IPS-NIHi7 (cell line): ENCODE measurements at regions not wholly inside any gene's neighbourhood (a gene's known extent, or its start where the extent isn't known, plus 50 kb on each side); places are given as distances from the start of the nearest gene placed in this dataset.

ENCODE experiments used
- DNase-seq: peaks from one replicate; pipeline ENCODE4 v3.0.0; 2012; ENCODE audit warnings: mixed read lengths; ENCODE audit errors: extremely low spot score

DNA sequence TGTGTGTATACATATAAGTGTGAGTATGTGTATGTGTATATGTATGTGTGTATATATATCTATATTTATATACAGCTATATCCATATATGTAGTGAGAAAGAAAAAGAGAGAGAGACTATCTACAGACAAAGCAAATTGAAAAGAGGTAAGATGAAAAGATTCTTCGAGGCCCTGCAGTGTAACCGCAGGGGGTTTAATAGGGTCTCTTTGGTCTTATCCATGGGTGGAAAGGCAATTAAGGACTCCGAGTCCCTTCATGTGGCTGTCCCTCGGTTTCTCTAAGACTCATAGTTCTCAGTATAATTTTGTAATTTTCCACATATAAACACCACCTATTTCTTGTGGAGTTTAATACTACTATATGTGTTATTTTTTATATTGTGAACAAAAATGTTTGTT lies 50.6 kb upstream of the JAZF1 start:
- no peak for DNase-seq

DNA sequence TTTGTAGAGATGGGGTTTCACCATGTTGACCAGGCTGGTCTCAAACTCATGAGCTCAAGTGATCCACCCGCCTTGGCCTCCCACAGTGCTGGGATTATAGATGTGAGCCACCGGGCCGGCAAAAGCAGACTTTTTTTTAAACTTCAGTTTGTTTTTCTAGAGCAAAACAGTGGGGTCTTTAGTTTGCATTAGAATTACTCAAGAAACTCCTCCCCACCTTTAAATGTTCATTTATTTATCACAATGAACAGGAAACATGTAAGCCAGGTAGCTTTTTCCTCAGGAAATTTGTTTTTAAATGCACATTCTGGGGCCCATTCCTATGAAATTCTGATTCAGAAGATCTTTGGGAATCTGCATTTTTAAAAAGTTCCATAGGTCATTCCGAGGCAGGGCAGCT lies 56.0 kb upstream of the JAZF1 start:
- no peak for DNase-seq

DNA sequence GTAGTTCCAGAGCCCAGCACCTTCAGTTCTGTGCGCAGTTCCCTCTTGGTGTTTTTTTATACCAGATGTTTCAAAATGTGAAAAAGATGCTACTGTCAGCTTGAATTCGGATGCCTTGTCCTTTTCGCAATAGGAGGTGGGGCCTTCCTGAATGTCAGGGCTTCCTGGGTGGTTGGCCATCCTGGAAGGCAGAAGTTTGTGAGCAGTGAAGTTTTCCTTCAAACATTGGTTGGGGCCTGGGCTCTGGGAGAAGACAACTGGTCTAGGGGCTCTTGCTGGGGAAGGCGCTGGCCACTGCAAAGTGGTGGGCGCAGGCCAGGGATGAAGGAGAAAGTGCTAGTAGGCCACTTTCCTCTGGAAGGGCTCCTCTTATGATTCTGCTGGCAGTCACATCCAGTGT lies 56.8 kb upstream of the JAZF1 start:
- no peak for DNase-seq

DNA sequence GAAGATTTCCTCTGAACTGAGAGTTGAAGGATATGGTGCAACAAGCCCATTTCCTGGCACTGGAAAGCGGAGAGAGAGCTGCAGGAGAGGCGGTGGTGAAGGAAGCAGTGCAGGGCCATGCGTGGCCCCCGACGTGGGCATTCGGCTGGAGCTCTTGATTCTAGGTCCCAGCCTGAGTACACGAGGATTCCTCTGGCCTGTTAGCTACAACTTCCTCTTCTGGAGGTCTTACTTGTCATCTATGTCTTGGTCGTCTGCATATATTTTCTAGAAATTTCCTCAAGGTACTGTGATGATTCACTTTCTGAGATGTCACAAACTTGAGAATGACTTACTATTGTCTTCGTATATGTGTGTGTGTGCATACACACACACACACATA lies 59.2 kb upstream of the JAZF1 start:
- DNase-seq = no peak

DNA sequence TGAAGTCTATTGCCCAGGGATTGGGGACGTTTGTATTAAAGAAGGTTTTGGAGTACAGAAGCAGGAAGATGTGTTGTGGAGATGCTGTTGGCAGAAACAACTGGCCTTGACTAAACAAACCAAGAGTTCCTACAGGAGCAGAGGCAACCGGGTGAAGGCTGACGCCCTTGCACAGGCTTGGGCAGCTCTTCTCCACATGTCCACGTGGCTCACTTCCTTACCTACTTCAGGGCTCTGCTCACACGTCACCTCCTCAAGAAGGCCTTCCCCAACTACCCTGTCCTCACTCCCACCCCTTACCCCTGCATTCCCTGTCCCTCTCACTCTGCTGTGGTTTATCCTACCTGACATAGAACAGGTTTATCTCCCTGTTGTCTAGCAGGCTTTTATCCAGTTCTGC lies 59.9 kb upstream of the JAZF1 start:
- DNase-seq = no peak

DNA sequence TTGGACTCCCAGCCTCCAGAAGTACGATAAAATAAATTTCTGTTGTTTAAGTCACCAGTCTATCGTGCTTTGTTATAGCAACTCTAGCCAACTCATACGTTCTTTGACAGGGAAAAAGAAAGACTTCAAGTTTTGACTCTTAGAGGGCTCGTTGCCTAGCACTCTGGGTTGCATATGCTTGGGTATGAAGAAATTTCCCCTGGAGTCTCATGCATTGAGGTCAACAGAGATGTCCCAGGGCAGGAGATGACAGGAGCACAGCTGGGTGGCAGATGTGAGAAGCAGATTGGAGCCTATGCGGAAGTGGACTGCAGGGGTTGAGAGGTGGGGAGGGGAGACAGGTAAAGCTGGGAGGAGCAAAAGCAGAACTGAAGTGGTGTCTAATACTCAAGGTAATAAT lies 63.3 kb upstream of the JAZF1 start:
- no peak for DNase-seq

DNA sequence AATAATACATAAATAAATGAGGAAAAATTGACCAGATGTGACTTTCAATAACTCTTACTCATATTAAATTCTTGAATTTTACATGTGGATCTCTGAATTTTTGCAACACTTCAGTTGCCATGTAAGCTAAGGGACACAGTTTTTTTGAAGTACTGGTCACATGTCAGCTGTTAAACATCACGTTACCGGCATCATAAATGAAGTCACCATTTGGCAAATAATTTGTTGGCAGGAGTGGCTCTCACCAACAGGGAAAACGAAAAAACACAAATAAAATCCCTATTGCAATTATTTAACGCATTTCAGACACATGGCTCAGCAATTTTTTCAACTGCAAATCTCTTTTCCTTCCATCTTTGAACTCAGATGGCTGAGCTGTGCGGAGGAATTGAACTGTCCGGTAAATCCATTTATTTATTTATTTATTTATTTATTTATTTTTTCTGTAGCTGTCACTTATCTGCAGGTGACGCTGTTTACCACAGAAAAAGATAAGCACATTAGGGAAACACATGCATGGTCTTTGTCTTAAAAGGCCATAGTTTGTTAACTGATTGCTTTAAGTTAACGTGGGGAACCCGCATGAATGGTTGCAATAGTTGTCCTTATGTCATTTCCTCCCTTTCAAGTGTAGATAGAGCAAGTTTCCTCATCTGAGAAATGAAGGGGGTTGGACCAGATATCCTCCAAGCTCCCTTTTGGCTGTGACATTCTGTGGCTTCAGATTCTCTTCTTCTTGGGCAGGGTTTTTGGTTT lies 64.7 kb upstream of the JAZF1 start:
- DNase-seq = no peak

DNA sequence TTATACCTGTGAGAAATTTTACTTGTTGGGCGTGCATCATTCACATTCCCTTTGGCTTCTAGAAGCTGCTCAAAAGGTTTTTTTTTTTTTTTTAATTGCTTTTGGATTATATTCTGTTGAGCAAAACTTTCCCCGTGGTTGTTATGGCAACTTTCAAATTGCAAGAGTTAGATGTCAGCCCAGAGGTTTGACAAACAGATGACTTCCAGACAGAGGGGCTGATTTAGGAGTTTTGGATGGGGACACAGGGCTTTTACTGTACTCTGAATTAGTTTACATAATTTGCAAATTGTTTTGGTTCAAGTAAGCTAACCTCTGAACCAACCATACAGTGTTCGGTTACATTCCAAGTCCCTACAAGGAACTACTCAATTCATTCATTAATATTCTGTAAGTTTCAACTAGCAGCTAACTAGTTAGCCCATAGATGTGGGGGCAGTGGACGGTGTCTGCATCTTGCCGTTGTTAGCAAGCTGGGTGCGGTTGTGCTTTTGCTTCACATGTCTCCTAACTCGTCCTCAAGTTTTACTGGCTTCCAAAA lies 66.4 kb upstream of the JAZF1 start:
- no peak for DNase-seq

DNA sequence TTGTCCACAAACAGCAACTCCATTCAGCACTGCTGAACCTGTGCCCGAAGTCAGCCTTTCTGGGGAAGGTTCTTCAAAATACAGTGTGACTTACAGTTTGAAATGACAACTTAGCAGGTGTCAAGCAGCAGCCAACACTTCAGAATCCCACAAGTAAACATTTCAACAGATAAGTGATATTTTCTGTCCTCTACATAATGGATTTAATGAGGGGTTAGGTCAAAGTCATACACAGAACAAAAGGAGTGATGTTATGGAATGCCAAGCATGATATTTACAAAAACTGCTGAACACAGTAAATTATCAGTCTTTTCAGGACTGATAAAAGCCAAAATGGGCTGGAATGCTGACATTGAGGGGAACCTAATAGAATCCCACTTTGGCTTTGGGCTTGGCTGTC lies 77.6 kb upstream of the JAZF1 start:
- DNase-seq = no peak

DNA sequence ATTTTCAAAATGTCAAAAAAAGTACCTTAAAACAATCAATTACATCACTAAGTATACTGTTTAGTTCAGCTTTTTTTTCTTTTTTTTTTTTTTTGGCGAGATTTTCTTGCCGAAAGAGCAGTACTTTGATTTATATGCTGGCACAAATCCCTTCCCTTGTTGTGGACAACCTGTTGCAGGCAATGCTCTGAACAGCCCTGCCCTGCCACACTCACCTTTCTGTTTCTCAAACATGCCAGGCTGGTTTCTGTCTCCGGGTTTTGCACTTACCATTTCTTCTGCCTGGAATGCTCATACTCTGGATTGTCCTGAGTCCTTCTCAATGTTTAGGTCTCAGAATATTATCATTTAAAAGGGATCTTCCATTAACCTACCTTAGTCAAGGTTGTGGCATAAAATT lies 80.4 kb upstream of the JAZF1 start:
- no peak for DNase-seq

DNA sequence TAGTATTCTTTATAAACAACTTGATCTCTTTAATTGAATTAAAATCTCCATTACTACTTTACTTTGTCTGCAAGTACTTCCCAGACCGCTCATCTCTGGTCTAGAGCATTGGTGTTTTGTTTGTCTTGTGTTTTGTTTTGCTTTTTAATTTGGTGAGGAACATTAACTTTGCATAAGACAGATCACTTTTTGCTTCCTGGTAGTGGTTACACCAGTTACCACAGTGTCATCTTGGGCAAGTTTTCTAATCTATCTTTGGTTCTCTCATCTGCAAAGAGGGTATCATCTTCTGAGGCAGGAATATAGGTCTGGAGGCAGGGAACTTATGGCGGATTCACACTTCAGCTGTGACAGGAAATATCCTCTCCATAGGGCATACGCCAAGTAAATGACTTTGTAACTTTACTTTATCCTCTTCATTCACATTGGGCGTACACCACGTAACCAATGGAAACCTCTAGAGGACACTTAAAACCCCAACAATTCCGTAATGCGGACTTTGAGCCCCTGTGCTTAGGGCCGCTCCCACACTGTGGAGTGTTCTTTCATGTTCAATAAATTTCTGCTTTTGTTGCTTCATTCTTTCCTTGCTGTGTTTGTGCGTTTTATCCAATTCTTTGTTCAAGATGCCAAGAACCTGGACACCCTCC lies 83.2 kb upstream of the JAZF1 start:
- DNase-seq = no peak

DNA sequence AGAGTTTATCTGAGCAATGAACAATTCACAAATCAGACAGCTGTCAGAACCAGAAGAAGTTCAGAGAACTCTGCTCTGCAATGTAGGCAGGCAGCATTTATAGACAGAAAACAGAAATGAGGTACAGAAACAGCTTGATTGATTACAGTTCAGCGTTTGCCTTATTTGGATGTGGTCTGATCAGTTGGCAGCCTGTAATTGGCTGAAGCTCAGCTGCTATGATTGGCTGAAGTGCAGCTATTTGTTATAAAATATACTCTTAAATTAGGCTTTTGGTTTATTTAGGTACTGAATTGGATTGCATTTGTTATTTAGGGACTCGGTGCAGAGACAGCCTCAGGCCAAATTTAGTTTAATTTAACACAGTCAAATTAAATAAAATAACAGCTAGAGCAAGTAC lies 85.8 kb upstream of the JAZF1 start:
- DNase-seq = no peak

DNA sequence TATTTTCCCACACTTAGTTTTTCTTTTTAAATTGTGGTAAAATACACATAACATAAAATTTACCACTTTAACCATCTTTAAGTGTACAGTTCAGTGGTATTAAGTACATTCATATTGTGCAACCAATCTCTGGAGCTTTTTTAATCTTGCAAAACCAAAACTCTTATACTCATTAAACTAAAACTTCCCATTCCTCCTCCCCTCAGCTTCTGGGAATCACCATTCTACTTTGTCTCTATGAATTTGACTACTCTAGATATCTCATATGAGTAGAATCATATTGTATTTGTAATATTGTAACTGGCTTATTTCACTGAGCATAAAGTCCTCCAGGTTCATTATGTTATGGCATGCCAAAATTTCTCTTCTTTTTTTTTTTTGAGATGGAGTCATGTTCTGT lies 86.4 kb upstream of the JAZF1 start:
- no peak for DNase-seq

DNA sequence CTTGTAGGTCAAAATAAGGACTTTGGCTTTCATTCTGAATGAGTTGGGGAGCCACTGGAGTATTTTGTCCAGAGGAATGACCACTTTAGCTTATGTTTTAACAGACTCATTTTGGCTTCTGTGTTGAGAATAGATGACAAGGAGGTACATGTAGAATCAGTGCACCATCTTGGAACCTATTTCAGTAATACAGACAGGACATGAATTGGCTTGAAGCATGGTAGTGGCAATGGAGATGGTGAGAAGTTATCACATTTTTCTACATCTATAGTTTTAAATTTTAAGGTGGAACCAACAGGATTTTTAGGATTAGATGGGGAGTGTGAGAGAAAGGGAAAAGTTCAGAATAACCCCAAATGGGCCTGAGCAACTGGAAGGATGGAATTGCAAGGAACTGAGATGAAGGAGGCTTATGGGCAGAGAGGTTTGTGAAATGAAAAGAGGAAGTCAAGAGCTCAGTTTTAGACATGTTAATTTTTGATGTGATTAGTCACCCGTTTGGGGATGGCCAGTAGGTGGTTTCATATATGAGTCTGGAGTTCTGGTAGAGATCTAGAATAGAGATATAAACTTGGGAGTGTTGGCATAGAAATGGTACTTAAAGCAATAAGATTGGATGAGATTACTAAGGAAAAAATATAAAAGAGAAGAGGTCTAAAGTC lies 89.2 kb upstream of the JAZF1 start:
- no peak for DNase-seq

DNA sequence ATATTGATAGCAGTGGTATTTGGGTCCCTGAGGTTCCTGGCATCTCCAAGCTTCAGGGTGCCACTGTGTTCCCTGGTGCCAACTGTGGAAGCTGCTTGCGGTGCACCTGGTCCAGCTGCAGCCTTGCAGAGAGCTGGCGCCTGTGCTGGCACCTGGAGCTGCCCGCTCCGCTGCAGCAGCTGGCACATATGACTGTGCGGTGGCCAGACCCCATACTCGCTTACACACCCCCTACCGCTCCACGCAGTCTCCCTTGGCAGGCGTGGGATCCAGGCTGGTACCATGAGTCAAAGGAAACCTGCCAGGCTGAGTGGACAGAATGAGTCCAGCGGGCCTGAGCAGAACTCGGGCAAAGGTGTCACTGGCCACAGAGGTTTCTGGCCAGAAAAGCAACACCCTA lies 89.9 kb upstream of the JAZF1 start:
- DNase-seq = no peak

DNA sequence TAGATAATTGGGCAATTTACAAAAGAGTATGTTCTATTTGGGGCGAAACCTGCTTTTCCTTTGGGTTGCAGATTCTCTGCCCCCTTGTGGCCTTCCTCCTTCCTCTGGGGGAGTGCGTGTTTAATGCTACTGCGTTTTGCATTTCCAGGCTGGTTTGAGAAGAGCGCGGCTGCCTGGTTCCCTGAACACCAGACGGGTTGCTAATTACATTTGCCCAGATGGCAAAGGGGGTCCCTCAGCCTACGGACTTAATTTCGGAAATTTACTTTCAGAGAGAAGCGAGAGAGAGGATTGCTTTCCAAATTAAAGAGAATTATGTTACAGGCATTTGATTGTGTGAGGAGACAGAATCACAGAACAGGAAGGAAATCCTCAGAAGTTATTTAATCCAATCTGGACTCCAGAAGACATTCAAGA lies 91.9 kb upstream of the JAZF1 start:
- peak; percentile 79 for DNase-seq

DNA sequence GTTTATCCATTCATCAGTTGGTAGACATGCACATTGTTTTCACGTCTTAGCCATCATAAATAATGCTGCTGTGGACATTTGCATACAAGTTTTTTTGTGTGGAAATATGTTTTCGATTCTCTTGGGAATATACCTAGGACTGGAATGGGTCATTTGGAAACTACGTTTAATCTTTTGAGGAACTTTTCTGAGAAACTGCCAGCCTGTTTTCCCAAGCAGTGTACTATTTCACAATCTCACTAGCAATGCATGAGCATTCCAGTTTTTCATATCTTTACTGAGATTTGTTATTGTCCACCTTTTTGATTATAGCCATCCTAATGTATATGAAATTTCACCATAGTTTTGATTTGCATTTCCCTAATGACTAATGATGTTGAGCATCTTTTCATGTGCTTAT lies 95.7 kb upstream of the JAZF1 start:
- no peak for DNase-seq

DNA sequence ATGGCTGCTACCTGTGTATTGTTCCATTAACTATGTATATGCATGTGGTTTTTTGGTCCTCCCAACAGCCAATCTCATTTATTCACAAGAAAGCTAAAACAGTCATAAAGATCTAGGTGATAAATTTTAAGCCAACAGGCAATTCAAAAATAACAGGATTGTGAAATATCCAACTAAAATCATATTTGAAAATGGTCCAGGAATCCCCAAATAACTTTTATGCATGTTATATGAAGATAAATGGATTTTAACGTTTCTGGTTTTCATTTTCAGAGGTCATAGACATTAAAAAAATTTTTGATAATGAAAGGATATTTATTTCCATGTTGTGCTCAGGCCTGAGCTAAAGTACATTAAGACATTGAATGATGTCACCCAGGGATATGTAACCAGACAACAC lies 96.8 kb upstream of the JAZF1 start:
- DNase-seq = no peak

DNA sequence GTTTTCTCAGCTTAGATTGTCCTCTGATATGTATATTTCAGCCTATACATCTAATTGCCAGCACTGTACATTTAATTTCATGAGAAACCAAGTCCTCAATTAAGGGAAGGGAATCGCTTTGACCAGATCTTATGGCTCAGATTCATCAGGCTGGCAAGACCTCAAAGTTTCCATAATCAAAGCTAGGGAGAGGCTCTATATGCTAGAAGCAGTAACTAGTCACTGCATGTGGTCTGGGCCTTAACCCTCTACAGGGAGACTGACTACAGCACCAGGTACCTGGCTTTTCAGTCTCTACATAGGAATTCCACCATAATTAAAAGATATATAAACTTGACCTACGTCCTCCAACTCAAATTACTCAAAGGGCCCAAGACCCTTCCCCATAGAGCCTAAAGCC lies 97.4 kb upstream of the JAZF1 start:
- no peak for DNase-seq

DNA sequence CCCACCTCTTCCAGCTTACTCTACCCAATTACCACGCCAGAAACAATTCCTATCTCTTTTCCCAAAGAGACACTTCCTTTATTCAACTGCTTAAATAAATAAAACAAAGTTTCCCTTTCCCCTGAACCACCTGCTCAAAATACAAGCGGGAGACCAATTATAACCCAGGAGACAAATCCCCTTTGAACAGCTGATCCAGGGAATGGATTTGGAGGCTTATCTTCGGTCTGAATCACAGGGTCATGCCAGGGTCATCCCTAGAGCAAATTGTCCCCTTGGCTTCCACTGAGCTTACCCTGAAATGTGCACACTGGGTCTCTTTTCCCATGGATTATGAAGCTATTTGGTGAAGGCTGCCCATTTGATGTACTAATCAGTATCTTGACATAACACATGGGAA lies 99.9 kb upstream of the JAZF1 start:
- no peak for DNase-seq

DNA sequence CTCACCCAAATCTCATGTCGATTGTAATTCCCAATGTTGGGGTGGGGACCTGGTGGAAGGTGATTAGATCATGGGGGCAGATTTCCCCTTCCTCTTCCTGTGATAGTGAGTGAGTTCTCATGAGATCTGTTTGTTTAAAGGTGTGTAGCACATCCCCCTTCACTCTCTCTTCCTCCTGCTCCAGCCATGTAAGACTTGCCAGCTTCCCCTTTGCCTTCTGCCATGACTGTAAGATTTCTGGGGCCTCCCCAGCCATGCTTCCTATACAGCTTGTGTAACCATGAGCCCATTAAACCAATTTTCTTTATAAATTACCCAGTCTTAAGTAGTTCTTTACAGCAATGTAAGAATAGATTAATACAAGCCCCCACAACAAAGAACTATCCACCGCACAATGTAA lies 109.9 kb upstream of the JAZF1 start:
- DNase-seq = no peak

DNA sequence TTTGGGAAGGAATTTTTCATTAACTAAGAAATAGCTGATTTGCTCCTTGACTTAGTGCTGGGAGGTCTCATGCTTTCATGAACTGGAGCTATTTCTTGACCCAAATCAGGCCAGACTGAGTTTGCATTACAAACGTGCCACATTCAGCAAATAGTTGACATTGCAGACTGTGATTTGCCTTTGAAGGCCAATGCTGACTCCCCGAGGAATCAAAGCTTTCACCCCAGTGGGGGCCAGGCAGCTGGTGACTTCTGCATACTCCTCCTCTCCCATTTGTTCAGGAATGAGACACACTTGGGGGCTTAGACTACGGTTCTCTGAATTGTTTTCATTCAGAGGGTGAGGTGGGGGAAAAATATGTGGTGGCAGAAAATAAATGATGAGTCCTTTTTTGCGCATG lies 111.0 kb upstream of the JAZF1 start:
- peak; percentile 69 for DNase-seq
